OCI-LY3 (cell line): ENCODE measurements at regions not wholly inside any gene's neighbourhood (a gene's known extent, or its start where the extent isn't known, plus 50 kb on each side); places are given as distances from the start of the nearest gene placed in this dataset.
"Not testable (repeated sequence)": the region's sequence is repeated elsewhere in the genome, so short reads cannot be mapped to it uniquely, and the experiment has no call there.

Experiments
- H2AFZ ChIP-seq: fragments of 200-600, 300-600 bp; shearing (Covaris generic); 2 replicates; pipeline ENCODE4 v1.6.0; 2014; ENCODE audit warnings: antibody characterized with exemption, low read depth, low read length
- H3K27ac ChIP-seq: fragments of 200-600, 300-600 bp; sonication (generic); 2 replicates; pipeline ENCODE4 v1.5.1; 2014; ENCODE audit warnings: mild to moderate bottlenecking, low read length, moderate library complexity, mixed read lengths
- H3K27me3 ChIP-seq: fragments of 200-600, 300-600 bp; sonication (generic); 2 replicates; pipeline ENCODE4 v1.6.1; 2014; ENCODE audit warnings: low read depth, low read length, mixed read lengths
- H3K36me3 ChIP-seq: fragments of 200-600, 300-600 bp; sonication (generic); replicated peaks from 2 replicates; pipeline ENCODE3; 2014; ENCODE audit warnings: low read depth, low read length, mixed read lengths
- H3K4me1 ChIP-seq: fragments of 300-600, 200-600 bp; sonication (generic); 2 replicates; pipeline ENCODE4 v1.6.1; 2014; ENCODE audit warnings: low read length, mixed read lengths
- H3K4me2 ChIP-seq: fragments of 200-600, 300-600 bp; sonication (generic); 2 replicates; pipeline ENCODE4 v1.6.1; 2014; ENCODE audit warnings: low read length, mixed read lengths
- H3K4me3 ChIP-seq: fragments of 300-600, 200-600 bp; sonication (generic); 2 replicates; pipeline ENCODE4 v1.5.1; 2014; ENCODE audit warnings: antibody characterized with exemption, mild to moderate bottlenecking, low read length, moderate library complexity
- H3K79me2 ChIP-seq: fragments of 300-600, 200-600 bp; shearing (Covaris generic); 2 replicates; pipeline ENCODE4 v1.6.1; 2014; ENCODE audit warnings: mild to moderate bottlenecking, low read length, mixed read lengths
- H3K9ac ChIP-seq: fragments of 300-600, 200-600 bp; shearing (Covaris generic); 2 replicates; pipeline ENCODE4 v1.6.0; 2014; ENCODE audit warnings: mild to moderate bottlenecking, low read length, moderate library complexity
- H3K9me3 ChIP-seq: fragments of 200-600, 300-600 bp; shearing (Covaris generic); 2 replicates; pipeline ENCODE4 v1.6.1; 2014; ENCODE audit warnings: low read length, mixed read lengths; ENCODE audit not compliant: insufficient read depth
- H4K20me1 ChIP-seq: fragments of 200-600, 300-600 bp; sonication (generic); 2 replicates; pipeline ENCODE4 v1.6.1; 2016; ENCODE audit warnings: low read length, mixed read lengths; ENCODE audit not compliant: insufficient read depth
- EZH2phosphoT487 ChIP-seq: fragments of 200-600 bp; shearing (Covaris generic); IDR thresholded peaks from 2 replicates; pipeline ENCODE4 v1.6.1; 2018; ENCODE audit warnings: antibody characterized with exemption, mixed run types, low read depth
- TF ChIP-seq, protein P1 (sequence below): fragments of 200-600, 300-600 bp; sonication (generic); IDR thresholded peaks from 2 replicates; pipeline ENCODE4 v1.5.1; 2014; ENCODE audit warnings: antibody characterized with exemption, low read length, low read depth

DNA sequence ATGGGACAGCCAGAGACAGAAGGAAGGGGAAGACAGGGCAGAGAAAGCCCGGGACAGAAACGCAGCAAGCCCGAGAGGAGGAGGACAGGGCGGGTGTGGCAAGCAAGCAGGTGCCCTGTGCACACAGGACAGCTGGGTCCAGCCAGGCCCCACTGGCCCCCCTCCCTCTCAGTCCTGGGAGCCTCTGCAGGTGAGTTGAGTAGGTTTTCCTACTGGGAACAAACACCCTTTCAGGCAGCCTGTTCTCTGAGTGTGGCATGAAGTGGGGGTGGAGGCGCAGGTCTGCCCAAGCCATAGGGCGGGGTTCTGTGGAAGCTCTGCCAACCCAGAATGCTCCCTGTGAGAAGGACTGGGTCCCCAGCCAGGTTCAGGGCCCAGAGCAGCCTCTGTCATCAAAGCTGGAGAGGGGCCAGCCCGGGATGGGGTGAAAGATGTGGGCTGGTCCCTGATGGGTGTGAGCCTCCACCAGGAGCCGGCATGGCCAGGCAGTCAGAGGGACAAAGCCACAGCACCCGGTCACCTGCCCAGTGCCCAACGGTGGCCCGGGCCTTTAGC, 129.4 kb downstream of the TFCP2L1 start:
- H3K9me3 ChIP-seq: peaks cover 7% of the 10 kb centered on the region; the same call in 1 of the 2 replicates
- no peak overlapping the region for H3K9ac ChIP-seq
- no peaks in the 10 kb centered on the region for H3K79me2 ChIP-seq
- H3K27me3 ChIP-seq: no peaks in the 10 kb centered on the region
- H3K4me3 ChIP-seq: no peak overlapping the region
- H4K20me1 ChIP-seq: no peaks in the 10 kb centered on the region
- TF ChIP-seq, protein P1, sequence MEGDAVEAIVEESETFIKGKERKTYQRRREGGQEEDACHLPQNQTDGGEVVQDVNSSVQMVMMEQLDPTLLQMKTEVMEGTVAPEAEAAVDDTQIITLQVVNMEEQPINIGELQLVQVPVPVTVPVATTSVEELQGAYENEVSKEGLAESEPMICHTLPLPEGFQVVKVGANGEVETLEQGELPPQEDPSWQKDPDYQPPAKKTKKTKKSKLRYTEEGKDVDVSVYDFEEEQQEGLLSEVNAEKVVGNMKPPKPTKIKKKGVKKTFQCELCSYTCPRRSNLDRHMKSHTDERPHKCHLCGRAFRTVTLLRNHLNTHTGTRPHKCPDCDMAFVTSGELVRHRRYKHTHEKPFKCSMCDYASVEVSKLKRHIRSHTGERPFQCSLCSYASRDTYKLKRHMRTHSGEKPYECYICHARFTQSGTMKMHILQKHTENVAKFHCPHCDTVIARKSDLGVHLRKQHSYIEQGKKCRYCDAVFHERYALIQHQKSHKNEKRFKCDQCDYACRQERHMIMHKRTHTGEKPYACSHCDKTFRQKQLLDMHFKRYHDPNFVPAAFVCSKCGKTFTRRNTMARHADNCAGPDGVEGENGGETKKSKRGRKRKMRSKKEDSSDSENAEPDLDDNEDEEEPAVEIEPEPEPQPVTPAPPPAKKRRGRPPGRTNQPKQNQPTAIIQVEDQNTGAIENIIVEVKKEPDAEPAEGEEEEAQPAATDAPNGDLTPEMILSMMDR: no peak
- TF ChIP-seq EZH2phosphoT487: no peak
- no peaks in the 10 kb centered on the region for H3K4me1 ChIP-seq
- no peak overlapping the region for H2AFZ ChIP-seq
- H3K4me2 ChIP-seq: no peak overlapping the region
- H3K27ac ChIP-seq: no peak overlapping the region
- H3K36me3 ChIP-seq: no peaks in the 10 kb centered on the region

DNA sequence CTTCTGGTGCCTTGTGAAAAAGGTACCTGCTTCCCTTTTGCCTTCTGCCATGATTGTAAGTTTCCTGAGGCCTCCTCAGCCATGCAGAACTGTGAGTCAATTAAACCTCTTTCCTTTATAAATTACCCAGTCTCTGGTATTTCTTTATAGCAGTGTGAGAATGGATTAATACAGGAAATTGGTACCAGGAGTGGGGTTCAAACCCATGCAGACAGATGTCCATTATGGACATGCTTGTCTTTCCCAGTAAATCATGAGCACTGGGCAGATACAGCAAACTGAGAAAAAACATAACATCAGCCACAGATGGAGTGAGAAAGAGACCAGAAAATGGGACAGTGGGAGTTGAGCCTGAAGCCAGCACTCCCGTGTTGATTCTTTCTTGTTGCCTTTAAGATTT, 127.5 kb downstream of the TFCP2L1 start:
- H3K27ac ChIP-seq, H3K79me2 ChIP-seq, H3K4me2 ChIP-seq, H2AFZ ChIP-seq, H3K36me3 ChIP-seq, H3K4me1 ChIP-seq, H3K9ac ChIP-seq, H3K9me3 ChIP-seq, H4K20me1 ChIP-seq, H3K4me3 ChIP-seq, H3K27me3 ChIP-seq: not testable (repeated sequence)

DNA sequence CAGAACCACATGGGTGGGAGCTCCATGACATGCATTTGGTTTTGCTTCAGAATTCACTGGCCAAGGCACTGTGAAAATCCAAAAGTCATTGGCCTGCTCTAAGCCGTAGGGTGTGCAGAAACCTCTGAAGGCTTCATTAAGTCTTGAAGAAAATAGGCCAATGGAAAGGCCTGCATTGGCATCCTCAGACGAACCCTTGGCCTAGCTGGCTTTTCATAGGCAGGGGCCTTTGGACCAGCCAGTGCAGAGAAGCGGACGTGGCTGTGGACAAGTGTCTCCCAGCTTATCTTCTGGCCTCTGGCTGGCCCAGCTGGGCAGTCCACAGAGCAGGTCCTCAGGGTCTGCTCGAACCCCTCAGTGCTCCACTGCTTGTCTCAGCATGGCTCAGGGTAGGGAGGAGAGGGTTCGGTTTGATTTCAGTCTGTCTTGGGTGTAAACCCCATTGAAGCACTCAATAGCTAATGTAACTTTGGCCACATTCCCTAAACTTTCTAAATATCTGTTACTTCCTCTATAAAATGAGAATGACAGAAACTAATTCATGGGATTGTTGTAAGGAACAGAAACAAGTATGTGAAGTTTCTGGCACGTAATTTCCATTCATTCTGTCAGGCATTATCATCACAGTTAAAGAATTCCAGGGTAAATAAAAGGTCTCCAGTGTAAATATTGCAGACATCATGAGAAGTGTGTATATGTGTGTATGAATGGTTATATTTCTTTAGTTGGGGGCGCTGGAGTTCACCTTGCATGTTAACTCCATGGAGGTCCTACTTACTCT, 125.5 kb downstream of the TFCP2L1 start:
- no peaks in the 10 kb centered on the region for H3K79me2 ChIP-seq
- no peaks in the 10 kb centered on the region for H3K4me1 ChIP-seq
- TF ChIP-seq, protein P1: no peak
- no peak for TF ChIP-seq EZH2phosphoT487
- H3K27me3 ChIP-seq: no peaks in the 10 kb centered on the region
- no peak overlapping the region for H2AFZ ChIP-seq
- peaks cover 7% of the 10 kb centered on the region; the same call in 1 of the 2 replicates for H3K9me3 ChIP-seq
- no peak overlapping the region for H3K4me2 ChIP-seq
- H3K9ac ChIP-seq: no peak overlapping the region
- no peaks in the 10 kb centered on the region for H3K36me3 ChIP-seq
- H3K4me3 ChIP-seq: no peak overlapping the region
- H3K27ac ChIP-seq: no peak overlapping the region
- H4K20me1 ChIP-seq: no peaks in the 10 kb centered on the region

DNA sequence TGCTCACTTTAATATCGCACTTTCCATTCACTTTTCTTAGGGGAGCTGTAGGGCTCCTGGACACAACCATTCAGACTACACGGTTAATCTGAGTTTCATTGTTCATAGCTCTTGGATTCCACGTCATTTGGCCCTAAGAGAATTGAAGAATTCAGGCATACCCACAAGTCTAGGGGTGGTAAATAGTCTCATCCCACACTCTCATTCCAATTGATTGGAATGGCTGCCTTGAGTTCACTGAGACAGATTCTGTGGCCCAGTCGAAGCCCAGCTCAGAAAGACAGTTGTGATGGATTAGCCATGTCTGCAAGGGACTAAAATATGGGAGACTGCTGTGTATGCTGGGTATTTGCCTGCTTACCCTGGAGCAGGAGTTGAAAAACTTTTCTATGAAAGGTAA, 124.6 kb downstream of the TFCP2L1 start:
- H3K36me3 ChIP-seq: no peaks in the 10 kb centered on the region
- H3K4me3 ChIP-seq: no peak overlapping the region
- H3K4me1 ChIP-seq: no peaks in the 10 kb centered on the region
- peaks cover 7% of the 10 kb centered on the region; the same call in 1 of the 2 replicates for H3K9me3 ChIP-seq
- no peak overlapping the region for H3K27ac ChIP-seq
- TF ChIP-seq, protein P1: no peak
- TF ChIP-seq EZH2phosphoT487: no peak
- H3K9ac ChIP-seq: no peak overlapping the region
- no peaks in the 10 kb centered on the region for H3K27me3 ChIP-seq
- H3K4me2 ChIP-seq: no peak overlapping the region
- H2AFZ ChIP-seq: no peak overlapping the region
- no peaks in the 10 kb centered on the region for H4K20me1 ChIP-seq
- H3K79me2 ChIP-seq: no peaks in the 10 kb centered on the region
